Fibroblast of lung (primary cell): ENCODE measurements at regions not wholly inside any gene's neighbourhood (a gene's known extent, or its start where the extent isn't known, plus 50 kb on each side); places are given as distances from the start of the nearest gene placed in this dataset.

ENCODE experiments used
- DNase-seq, 2 donors: peaks; one replicate each; pipeline versions ENCODE4 v3.0.0 to v3.0.0-alpha.2; 2010; ENCODE audit warnings: low read depth in 2 of 2
- H2AFZ ChIP-seq: 2 replicates; pipeline ENCODE4 v1.5.1; 2012; ENCODE audit warnings: low read length, control low read depth, inconsistent platforms
- H3K27ac ChIP-seq: 2 replicates; pipeline ENCODE4 v1.5.1; 2011; ENCODE audit warnings: low read length, control low read depth; ENCODE audit not compliant: insufficient read depth
- H3K27me3 ChIP-seq: 2 replicates; pipeline ENCODE4 v1.5.1; 2011; ENCODE audit warnings: mild to moderate bottlenecking, low read length; ENCODE audit not compliant: control insufficient read depth, insufficient read depth
- H3K36me3 ChIP-seq: 2 replicates; pipeline ENCODE4 v1.5.1; 2011; ENCODE audit warnings: low read length; ENCODE audit not compliant: control insufficient read depth, insufficient read depth
- H3K4me1 ChIP-seq: 2 replicates; pipeline ENCODE4 v1.5.1; 2011; ENCODE audit warnings: low read length; ENCODE audit not compliant: control insufficient read depth, insufficient read depth; ENCODE audit errors: extremely low read depth
- H3K4me2 ChIP-seq: 2 replicates; pipeline ENCODE4 v1.5.1; 2011; ENCODE audit warnings: low read length, control low read depth; ENCODE audit not compliant: insufficient read depth; ENCODE audit errors: extremely low read depth
- H3K4me3 ChIP-seq, 4 experiments: fragments of 200-600 bp in 1 of 4; sonication (generic) in 1 of 4; replicated peaks in 1 of 4; 2 replicates each; pipeline ENCODE4 v1.5.1; 2011 to 2016; ENCODE audit warnings: low read length in 4 of 4, low read depth in 3 of 4, mild to moderate bottlenecking in 3 of 4, control low read depth in 2 of 4, inconsistent platforms in 1 of 4, mixed read lengths in 1 of 4; ENCODE audit not compliant: insufficient read depth in 1 of 4; ENCODE audit errors: control extremely low read depth in 1 of 4
- H3K79me2 ChIP-seq: 2 replicates; pipeline ENCODE4 v1.5.1; 2012; ENCODE audit warnings: mild to moderate bottlenecking, low read length, inconsistent platforms; ENCODE audit not compliant: control insufficient read depth, insufficient read depth
- H3K9ac ChIP-seq: 2 replicates; pipeline ENCODE4 v1.5.1; 2011; ENCODE audit warnings: mild to moderate bottlenecking, low read length, control low read depth; ENCODE audit not compliant: insufficient read depth
- H3K9me3 ChIP-seq: 2 replicates; pipeline ENCODE4 v1.5.1; 2012; ENCODE audit warnings: low read depth, low read length; ENCODE audit not compliant: control insufficient read depth, insufficient read depth
- H4K20me1 ChIP-seq: 2 replicates; pipeline ENCODE4 v1.5.1; 2011; ENCODE audit warnings: low read length; ENCODE audit not compliant: control insufficient read depth, insufficient read depth; ENCODE audit errors: extremely low read depth
- EZH2 ChIP-seq: IDR thresholded peaks from 2 replicates; pipeline ENCODE4 v1.5.1; 2012; ENCODE audit warnings: low read length, control low read depth, mild to moderate bottlenecking; ENCODE audit errors: missing control alignments
- TF ChIP-seq, protein P1 (sequence below), 2 donors: IDR thresholded peaks in 1 of 2; conservative IDR thresholded peaks in 1 of 2; 1 replicate in 1 of 2; 2 replicates in 1 of 2; pipeline ENCODE4 v1.5.1; 2011 to 2012; ENCODE audit warnings: low read length in 2 of 2, control low read depth in 1 of 2, inconsistent platforms in 1 of 2, low read depth in 1 of 2, mild to moderate bottlenecking in 1 of 2

DNA sequence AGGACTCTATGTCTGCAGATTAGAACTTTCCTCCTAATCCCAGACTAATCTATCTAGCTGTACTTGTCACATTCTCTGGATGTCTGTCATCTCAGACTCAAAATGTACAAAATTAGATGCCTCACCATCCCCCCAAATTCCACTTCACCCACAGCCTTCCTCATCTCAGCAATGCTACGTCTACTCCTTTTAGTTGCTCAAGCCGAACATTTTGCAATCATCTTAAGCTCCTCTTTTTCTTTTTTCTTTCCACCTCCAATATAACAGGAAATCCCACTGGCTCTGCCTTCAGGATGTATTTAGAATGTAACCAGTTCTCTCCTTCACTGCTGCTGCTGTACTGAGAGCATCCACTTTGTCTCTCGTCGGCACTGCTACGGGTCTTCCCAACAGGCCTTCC is 1091.8 kb downstream of the TBC1D22A start:
- H3K9ac ChIP-seq, result no peak overlapping the region
- no peak overlapping the region for H3K4me3 ChIP-seq
- no peaks in the 10 kb centered on the region for H3K4me1 ChIP-seq
- H3K27me3 ChIP-seq, result no peaks in the 10 kb centered on the region
- no peaks in the 10 kb centered on the region for H4K20me1 ChIP-seq
- H3K36me3 ChIP-seq, result no peaks in the 10 kb centered on the region
- no peak overlapping the region for H3K4me2 ChIP-seq
- H2AFZ ChIP-seq, result no peak overlapping the region
- H3K27ac ChIP-seq, result no peak overlapping the region
- TF ChIP-seq, protein P1, sequence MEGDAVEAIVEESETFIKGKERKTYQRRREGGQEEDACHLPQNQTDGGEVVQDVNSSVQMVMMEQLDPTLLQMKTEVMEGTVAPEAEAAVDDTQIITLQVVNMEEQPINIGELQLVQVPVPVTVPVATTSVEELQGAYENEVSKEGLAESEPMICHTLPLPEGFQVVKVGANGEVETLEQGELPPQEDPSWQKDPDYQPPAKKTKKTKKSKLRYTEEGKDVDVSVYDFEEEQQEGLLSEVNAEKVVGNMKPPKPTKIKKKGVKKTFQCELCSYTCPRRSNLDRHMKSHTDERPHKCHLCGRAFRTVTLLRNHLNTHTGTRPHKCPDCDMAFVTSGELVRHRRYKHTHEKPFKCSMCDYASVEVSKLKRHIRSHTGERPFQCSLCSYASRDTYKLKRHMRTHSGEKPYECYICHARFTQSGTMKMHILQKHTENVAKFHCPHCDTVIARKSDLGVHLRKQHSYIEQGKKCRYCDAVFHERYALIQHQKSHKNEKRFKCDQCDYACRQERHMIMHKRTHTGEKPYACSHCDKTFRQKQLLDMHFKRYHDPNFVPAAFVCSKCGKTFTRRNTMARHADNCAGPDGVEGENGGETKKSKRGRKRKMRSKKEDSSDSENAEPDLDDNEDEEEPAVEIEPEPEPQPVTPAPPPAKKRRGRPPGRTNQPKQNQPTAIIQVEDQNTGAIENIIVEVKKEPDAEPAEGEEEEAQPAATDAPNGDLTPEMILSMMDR (conservative IDR thresholded peaks at IDR 0.05 in 1 of 2, IDR thresholded peaks at IDR 0.05 in 1 of 2; ENCODE audit: low read depth in 1 of 2, low read length in 2 of 2), result no peak
- TF ChIP-seq EZH2, result no peak
- H3K79me2 ChIP-seq, result no peaks in the 10 kb centered on the region
- H3K9me3 ChIP-seq, result no peaks in the 10 kb centered on the region
- DNase-seq, result no peak

DNA sequence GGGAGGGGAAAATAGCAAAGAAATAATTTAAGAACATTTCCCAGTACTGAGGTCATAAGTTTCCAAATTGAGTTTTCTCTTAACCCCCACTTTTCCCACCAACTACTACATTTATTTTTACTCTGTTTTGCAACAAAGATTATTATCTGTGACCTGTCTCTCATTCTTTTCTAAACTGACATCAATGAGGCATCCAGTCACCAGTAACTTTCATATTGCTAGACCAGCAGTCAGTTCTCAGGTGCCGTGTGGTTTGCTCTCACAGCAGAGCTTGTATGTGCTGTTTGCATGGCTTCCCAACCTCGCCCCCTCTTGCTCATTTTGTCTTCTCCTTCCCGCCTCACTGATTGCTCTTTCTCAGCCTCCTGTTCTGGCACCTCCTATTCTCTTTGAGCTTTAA is 1091.3 kb downstream of the TBC1D22A start:
- Histone ChIP-seq H3K36me3 (no peaks in the 10 kb centered on the region), H3K27me3 (no peaks in the 10 kb centered on the region), H3K9me3 (no peaks in the 10 kb centered on the region), H3K4me1 (no peaks in the 10 kb centered on the region), H3K9ac (no peak overlapping the region), H3K4me3 (no peak overlapping the region), H3K4me2 (no peak overlapping the region), H3K79me2 (no peaks in the 10 kb centered on the region), H2AFZ (no peak overlapping the region), H3K27ac (no peak overlapping the region), H4K20me1 (no peaks in the 10 kb centered on the region)
- TF ChIP-seq EZH2, result no peak
- TF ChIP-seq, protein P1 (conservative IDR thresholded peaks at IDR 0.05 in 1 of 2, IDR thresholded peaks at IDR 0.05 in 1 of 2; ENCODE audit: low read depth in 1 of 2, low read length in 2 of 2), result no peak
- DNase-seq, result no peak

DNA sequence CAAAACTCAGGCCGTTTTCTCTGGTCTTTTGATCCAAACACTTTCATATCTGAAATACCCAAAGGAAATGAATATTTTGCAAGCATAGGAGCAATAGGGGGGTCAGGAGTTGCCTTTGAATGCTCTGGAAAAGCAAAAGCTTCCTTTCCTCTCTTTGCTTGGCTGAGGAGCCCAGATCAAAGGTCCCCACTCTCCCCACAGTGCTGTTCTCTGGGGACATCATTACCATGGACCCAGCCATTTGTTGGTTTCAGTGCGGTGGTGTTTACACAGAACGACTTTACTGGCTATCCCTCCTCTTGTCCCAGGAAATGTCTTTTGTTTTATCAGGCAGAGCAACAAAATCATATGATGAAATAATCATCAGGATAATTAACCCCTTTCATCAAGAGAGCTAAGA is 1089.1 kb downstream of the TBC1D22A start:
- Histone ChIP-seq H3K27ac (no peak overlapping the region), H3K27me3 (no peaks in the 10 kb centered on the region), H3K4me1 (no peaks in the 10 kb centered on the region), H2AFZ (no peak overlapping the region), H3K36me3 (no peaks in the 10 kb centered on the region), H3K4me2 (no peak overlapping the region), H3K9ac (no peak overlapping the region), H4K20me1 (no peaks in the 10 kb centered on the region), H3K79me2 (no peaks in the 10 kb centered on the region), H3K9me3 (no peaks in the 10 kb centered on the region), H3K4me3 (no peak overlapping the region)
- TF ChIP-seq, protein P1 (conservative IDR thresholded peaks at IDR 0.05 in 1 of 2, IDR thresholded peaks at IDR 0.05 in 1 of 2; ENCODE audit: low read depth in 1 of 2, low read length in 2 of 2), result no peak
- no peak for TF ChIP-seq EZH2
- DNase-seq, result no peak
